B cell (primary cell): ENCODE measurements at regions not wholly inside any gene's neighbourhood (a gene's known extent, or its start where the extent isn't known, plus 50 kb on each side); places are given as distances from the start of the nearest gene placed in this dataset.
"Not testable (repeated sequence)": the region's sequence is repeated elsewhere in the genome, so short reads cannot be mapped to it uniquely, and the experiment has no call there.

ENCODE experiments used
- ATAC-seq: fragments of 200-7000 bp; cut with Tn5 transposase; one replicate; pipeline ENCODE4 v1.10.0; 2021; ENCODE audit warnings: low read depth, mild to moderate bottlenecking, moderate number of reproducible peaks, moderate library complexity
- CTCF ChIA-PET: fragments of 350-600 bp; sonication (Branson Sonifier 250); formaldehyde crosslinking; loops from one replicate; lab custom pipeline; 2021; ENCODE audit warnings: antibody characterized with exemption, inconsistent platforms; lab: Charles Lee
- POLR2A ChIA-PET: fragments of 350-600 bp; sonication (Branson Sonifier 250); formaldehyde crosslinking; loops from one replicate; lab custom pipeline; 2021; ENCODE audit warnings: antibody characterized with exemption; lab: Charles Lee
- DNase-seq: peaks from one replicate; pipeline ENCODE4 v3.0.0; 2013
- H2AFZ ChIP-seq: 2 replicates; pipeline ENCODE4 v1.6.1; 2012; ENCODE audit warnings: mild to moderate bottlenecking, low read depth, low read length; ENCODE audit not compliant: insufficient read depth, poor library complexity, severe bottlenecking
- H3K27ac ChIP-seq, 2 donors: 1 replicate in 1 of 2; 2 replicates in 1 of 2; pipeline ENCODE4 v1.5.1; 2012 to 2013; ENCODE audit warnings: low read length in 2 of 2, mild to moderate bottlenecking in 2 of 2, moderate library complexity in 1 of 2
- H3K27me3 ChIP-seq, 4 experiments: fragments of 200-600 bp in 1 of 4; sonication (generic) in 1 of 4; replicated peaks in 1 of 4; 1 replicate in 2 of 4; 2 replicates in 2 of 4; pipeline versions ENCODE4 v1.6.1 to v1.7.0; 2013 to 2016; ENCODE audit warnings: low read length in 3 of 4, mild to moderate bottlenecking in 2 of 4, mixed read lengths in 1 of 4, moderate library complexity in 1 of 4; ENCODE audit not compliant: insufficient read depth in 4 of 4, control insufficient read depth in 3 of 4; ENCODE audit errors: control extremely low read depth in 1 of 4
- H3K36me3 ChIP-seq, 2 experiments: replicated peaks in 1 of 2; 1 replicate in 1 of 2; 2 replicates in 1 of 2; pipeline versions ENCODE4 v1.6.1 to v1.7.1; 2013; ENCODE audit warnings: low read length in 1 of 2; ENCODE audit not compliant: insufficient read depth in 2 of 2, control insufficient read depth in 1 of 2; ENCODE audit errors: control extremely low read depth in 1 of 2, extremely low read depth in 1 of 2
- H3K4me1 ChIP-seq, 2 donors: fragments of 200-600 bp in 1 of 2; sonication (generic) in 1 of 2; 1 replicate in 1 of 2; 2 replicates in 1 of 2; pipeline versions ENCODE4 v1.5.1 to v1.6.1; 2013 to 2017; ENCODE audit warnings: low read length in 2 of 2; ENCODE audit not compliant: control insufficient read depth in 2 of 2, insufficient read depth in 2 of 2
- H3K4me2 ChIP-seq: replicated peaks from 2 replicates; pipeline ENCODE3; 2012; ENCODE audit warnings: mild to moderate bottlenecking, low read depth, low read length; ENCODE audit not compliant: poor library complexity, severe bottlenecking
- H3K4me3 ChIP-seq, 5 experiments: fragments of 200-600 bp in 1 of 5; sonication (generic) in 1 of 5; 1 replicate in 3 of 5; 2 replicates in 2 of 5; pipeline versions ENCODE4 v1.5.1 to v1.7.0; 2011 to 2016; ENCODE audit warnings: low read length in 4 of 5, mild to moderate bottlenecking in 4 of 5, low read depth in 2 of 5, control low read depth in 1 of 5, moderate library complexity in 1 of 5; ENCODE audit not compliant: insufficient read depth in 1 of 5; ENCODE audit errors: control extremely low read depth in 1 of 5, extremely low read depth in 1 of 5
- H3K79me2 ChIP-seq: fragments of 200-600 bp; sonication (generic); one replicate; pipeline ENCODE4 v1.6.0; 2016; ENCODE audit warnings: low read length; ENCODE audit not compliant: control insufficient read depth, insufficient read depth
- H3K9ac ChIP-seq: fragments of 200-600 bp; sonication (generic); 2 replicates; pipeline ENCODE4 v1.6.1; 2017; ENCODE audit warnings: mild to moderate bottlenecking, low read length, moderate library complexity
- H3K9me3 ChIP-seq, 3 donors: one replicate each; pipeline versions ENCODE4 v1.6.1 to v1.7.1; 2013; ENCODE audit warnings: low read length in 2 of 3; ENCODE audit not compliant: control insufficient read depth in 2 of 3, insufficient read depth in 1 of 3; ENCODE audit errors: control extremely low read depth in 1 of 3
- H4K20me1 ChIP-seq: 2 replicates; pipeline ENCODE4 v1.6.0; 2012; ENCODE audit warnings: mild to moderate bottlenecking, low read length; ENCODE audit not compliant: insufficient read depth, control insufficient read depth, poor library complexity, severe bottlenecking
- H3K27ac Mint-ChIP-seq: one replicate; pipeline ENCODE4 v1.8.0; 2021; ENCODE audit warnings: mixed read lengths
- H3K27me3 Mint-ChIP-seq: one replicate; pipeline ENCODE4 v1.8.0; 2021; ENCODE audit warnings: mixed read lengths
- H3K4me1 Mint-ChIP-seq: one replicate; pipeline ENCODE4 v1.8.0; 2021; ENCODE audit warnings: mixed read lengths
- H3K4me3 Mint-ChIP-seq: one replicate; pipeline ENCODE4 v1.8.0; 2021; ENCODE audit warnings: mixed read lengths
- H3K9me3 Mint-ChIP-seq: one replicate; pipeline ENCODE4 v1.8.0; 2022; ENCODE audit warnings: mixed read lengths; ENCODE audit not compliant: insufficient read depth
- EZH2 ChIP-seq: IDR thresholded peaks from 2 replicates; pipeline ENCODE4 v1.6.1; 2012; ENCODE audit warnings: borderline replicate concordance, low read depth, mild to moderate bottlenecking, moderate library complexity, low read length; ENCODE audit not compliant: insufficient read depth, poor library complexity, severe bottlenecking
- WGBS: methylation state at CpG from one replicate; pipeline ENCODE4 v1.1.5; 2013; ENCODE audit warnings: missing lambda C conversion rate; ENCODE audit not compliant: insufficient coverage; 5-methylcytosine and 5-hydroxymethylcytosine counted together
- intact Hi-C: fragments of 100-400 bp; cut with micrococcal nuclease; formaldehyde crosslinking; loops from one replicate; pipeline ENCODE4 v1.10.0; 2022
- TF ChIP-seq, protein P1 (sequence below): fragments of 200-600 bp; IDR thresholded peaks from one replicate; pipeline ENCODE4 v1.8.0; 2022; ENCODE audit warnings: antibody characterized with exemption, mild to moderate bottlenecking

DNA sequence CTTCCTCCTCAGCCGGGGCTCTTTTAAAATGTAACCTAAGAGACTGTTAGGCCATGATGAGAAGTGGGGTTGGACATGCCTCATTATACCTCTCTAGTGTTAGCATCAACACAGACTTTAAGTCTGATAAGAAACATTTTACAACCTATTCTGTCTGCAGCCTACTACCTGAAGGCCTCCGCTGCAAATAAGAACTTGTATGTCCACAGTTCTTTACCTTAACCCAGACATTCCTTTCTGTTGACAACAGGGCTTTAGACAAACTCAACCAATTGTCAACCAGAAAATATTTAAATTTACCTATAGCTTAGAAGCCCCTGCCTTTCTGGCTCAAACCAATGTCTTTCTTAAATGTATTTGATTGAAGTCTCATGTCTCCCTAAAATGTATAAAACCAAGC, 1418.6 kb downstream of the STIM2 start:
- H3K4me1 Mint-ChIP-seq, result no peaks in the 10 kb centered on the region
- no peak overlapping the region for H3K9ac ChIP-seq
- H3K27me3 ChIP-seq, result no peaks in the 10 kb centered on the region
- no peak overlapping the region for H3K4me2 ChIP-seq
- no peaks in the 10 kb centered on the region for H3K4me1 ChIP-seq
- H3K27ac ChIP-seq, result no peak overlapping the region
- no peaks in the 10 kb centered on the region for H4K20me1 ChIP-seq
- H3K36me3 ChIP-seq, result no peaks in the 10 kb centered on the region
- H2AFZ ChIP-seq, result no peak overlapping the region
- H3K9me3 Mint-ChIP-seq, result peaks cover 5% of the 10 kb centered on the region
- H3K9me3 ChIP-seq, result no peaks in the 10 kb centered on the region
- POLR2A ChIA-PET, result no interaction called here
- no peak for ATAC-seq
- 100% methylated on average over 1 of the region's 2 CpGs for WGBS
- no peak for TF ChIP-seq EZH2
- TF ChIP-seq, protein P1, sequence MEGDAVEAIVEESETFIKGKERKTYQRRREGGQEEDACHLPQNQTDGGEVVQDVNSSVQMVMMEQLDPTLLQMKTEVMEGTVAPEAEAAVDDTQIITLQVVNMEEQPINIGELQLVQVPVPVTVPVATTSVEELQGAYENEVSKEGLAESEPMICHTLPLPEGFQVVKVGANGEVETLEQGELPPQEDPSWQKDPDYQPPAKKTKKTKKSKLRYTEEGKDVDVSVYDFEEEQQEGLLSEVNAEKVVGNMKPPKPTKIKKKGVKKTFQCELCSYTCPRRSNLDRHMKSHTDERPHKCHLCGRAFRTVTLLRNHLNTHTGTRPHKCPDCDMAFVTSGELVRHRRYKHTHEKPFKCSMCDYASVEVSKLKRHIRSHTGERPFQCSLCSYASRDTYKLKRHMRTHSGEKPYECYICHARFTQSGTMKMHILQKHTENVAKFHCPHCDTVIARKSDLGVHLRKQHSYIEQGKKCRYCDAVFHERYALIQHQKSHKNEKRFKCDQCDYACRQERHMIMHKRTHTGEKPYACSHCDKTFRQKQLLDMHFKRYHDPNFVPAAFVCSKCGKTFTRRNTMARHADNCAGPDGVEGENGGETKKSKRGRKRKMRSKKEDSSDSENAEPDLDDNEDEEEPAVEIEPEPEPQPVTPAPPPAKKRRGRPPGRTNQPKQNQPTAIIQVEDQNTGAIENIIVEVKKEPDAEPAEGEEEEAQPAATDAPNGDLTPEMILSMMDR, result no peak
- no peaks in the 10 kb centered on the region for H3K27me3 Mint-ChIP-seq
- CTCF ChIA-PET, result no interaction called here
- no peaks in the 10 kb centered on the region for H3K79me2 ChIP-seq
- intact Hi-C loops, result no loop called here
- no peak for DNase-seq
- H3K27ac Mint-ChIP-seq, result no peak overlapping the region
- no peak overlapping the region for H3K4me3 ChIP-seq
- no peak overlapping the region for H3K4me3 Mint-ChIP-seq

DNA sequence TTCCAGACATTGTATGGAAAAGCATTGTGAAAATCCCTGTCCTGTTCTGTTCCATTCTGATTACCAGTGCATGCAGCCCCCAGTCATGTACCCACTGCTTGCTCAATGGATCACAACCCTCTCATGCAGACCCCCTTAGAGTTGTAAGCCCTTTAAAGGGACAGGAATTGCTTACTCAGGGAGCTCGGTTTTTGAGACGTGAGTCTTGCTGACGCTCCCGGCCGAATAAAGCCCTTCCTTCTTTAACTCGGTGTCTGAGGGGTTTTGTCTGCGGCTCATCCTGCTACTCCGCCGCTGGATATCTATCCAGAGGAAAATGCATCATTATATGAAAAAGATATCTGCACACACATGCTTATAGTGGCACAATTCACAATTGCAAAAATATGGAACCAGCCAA, 1425.6 kb downstream of the STIM2 start:
- 97% methylated on average over 6 of the region's 9 CpGs for WGBS
- H3K27ac Mint-ChIP-seq, ATAC-seq, POLR2A ChIA-PET, DNase-seq, H3K27ac ChIP-seq, H3K4me3 ChIP-seq, H3K27me3 ChIP-seq, H3K4me3 Mint-ChIP-seq, H3K9me3 ChIP-seq, H3K79me2 ChIP-seq, H4K20me1 ChIP-seq, H3K4me2 ChIP-seq, H3K9ac ChIP-seq, CTCF ChIA-PET, H3K36me3 ChIP-seq, H3K4me1 ChIP-seq, H3K4me1 Mint-ChIP-seq, intact Hi-C loops, H2AFZ ChIP-seq, H3K27me3 Mint-ChIP-seq: not testable (repeated sequence)
- H3K9me3 Mint-ChIP-seq, result peaks cover 14% of the 10 kb centered on the region
